Astrocyte (in vitro differentiated cells and primary cell): ENCODE measurements at regions not wholly inside any gene's neighbourhood (a gene's known extent, or its start where the extent isn't known, plus 50 kb on each side); places are given as distances from the start of the nearest gene placed in this dataset.

Experiments
- EZH2 ChIP-seq: IDR thresholded peaks from 2 replicates; pipeline ENCODE4 v1.6.1; 2012; ENCODE audit warnings: mild to moderate bottlenecking, low read length, inconsistent platforms; ENCODE audit not compliant: insufficient read depth
- TF ChIP-seq, protein P1 (sequence below): IDR thresholded peaks from 2 replicates; pipeline ENCODE4 v1.5.1; 2011; ENCODE audit warnings: low read depth, mild to moderate bottlenecking, inconsistent platforms, low read length, moderate library complexity; ENCODE audit not compliant: insufficient read depth

- TF ChIP-seq, protein P1, sequence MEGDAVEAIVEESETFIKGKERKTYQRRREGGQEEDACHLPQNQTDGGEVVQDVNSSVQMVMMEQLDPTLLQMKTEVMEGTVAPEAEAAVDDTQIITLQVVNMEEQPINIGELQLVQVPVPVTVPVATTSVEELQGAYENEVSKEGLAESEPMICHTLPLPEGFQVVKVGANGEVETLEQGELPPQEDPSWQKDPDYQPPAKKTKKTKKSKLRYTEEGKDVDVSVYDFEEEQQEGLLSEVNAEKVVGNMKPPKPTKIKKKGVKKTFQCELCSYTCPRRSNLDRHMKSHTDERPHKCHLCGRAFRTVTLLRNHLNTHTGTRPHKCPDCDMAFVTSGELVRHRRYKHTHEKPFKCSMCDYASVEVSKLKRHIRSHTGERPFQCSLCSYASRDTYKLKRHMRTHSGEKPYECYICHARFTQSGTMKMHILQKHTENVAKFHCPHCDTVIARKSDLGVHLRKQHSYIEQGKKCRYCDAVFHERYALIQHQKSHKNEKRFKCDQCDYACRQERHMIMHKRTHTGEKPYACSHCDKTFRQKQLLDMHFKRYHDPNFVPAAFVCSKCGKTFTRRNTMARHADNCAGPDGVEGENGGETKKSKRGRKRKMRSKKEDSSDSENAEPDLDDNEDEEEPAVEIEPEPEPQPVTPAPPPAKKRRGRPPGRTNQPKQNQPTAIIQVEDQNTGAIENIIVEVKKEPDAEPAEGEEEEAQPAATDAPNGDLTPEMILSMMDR, result no peak
- TF ChIP-seq EZH2, result no peak
Observed at GRCh38 chr13:82719987-82720386, 1162.3 kb downstream of the SLITRK1 start.
